Spleen (tissue), 11 donors: ENCODE measurements at regions not wholly inside any gene's neighbourhood (a gene's known extent, or its start where the extent isn't known, plus 50 kb on each side); places are given as distances from the start of the nearest gene placed in this dataset.
"Not testable (repeated sequence)": the region's sequence is repeated elsewhere in the genome, so short reads cannot be mapped to it uniquely, and the experiment has no call there.

ENCODE experiments used
- DNase-seq: peaks from one replicate; pipeline ENCODE4 v3.0.0-alpha.2; 2020
- H3K27ac ChIP-seq, 8 donors: fragments of 200-600 bp; sonication (generic) in 7 of 8; 1 replicate in 4 of 8; 2 replicates in 4 of 8; pipeline versions ENCODE4 v1.5.0 to v1.8.0; 2016 to 2021; ENCODE audit warnings: inconsistent platforms in 4 of 8, mild to moderate bottlenecking in 4 of 8, moderate library complexity in 1 of 8
- H3K27me3 ChIP-seq, 7 donors: fragments of 200-600 bp; sonication (generic) in 6 of 7; replicated peaks in 1 of 7; 1 replicate in 4 of 7; 2 replicates in 3 of 7; pipeline versions ENCODE4 v1.5.0 to v1.8.0; 2016 to 2021; ENCODE audit warnings: inconsistent platforms in 3 of 7, mild to moderate bottlenecking in 1 of 7
- H3K36me3 ChIP-seq, 6 donors: fragments of 200-600 bp; sonication (generic) in 5 of 6; 1 replicate in 4 of 6; 2 replicates in 2 of 6; pipeline versions ENCODE4 v1.5.0 to v1.8.0; 2016 to 2021; ENCODE audit warnings: inconsistent platforms in 2 of 6
- H3K4me1 ChIP-seq, 6 donors: fragments of 200-600 bp; sonication (generic) in 5 of 6; 1 replicate in 3 of 6; 2 replicates in 3 of 6; pipeline versions ENCODE4 v1.5.0 to v1.8.0; 2016 to 2021; ENCODE audit warnings: inconsistent platforms in 3 of 6
- H3K4me3 ChIP-seq, 8 donors: fragments of 200-600 bp; sonication (generic) in 7 of 8; 1 replicate in 4 of 8; 2 replicates in 4 of 8; pipeline versions ENCODE4 v1.5.0 to v1.8.0; 2016 to 2021; ENCODE audit warnings: inconsistent platforms in 4 of 8, mild to moderate bottlenecking in 4 of 8, moderate library complexity in 2 of 8
- H3K9me3 ChIP-seq, 8 donors: fragments of 200-600 bp; sonication (generic) in 7 of 8; 1 replicate in 4 of 8; 2 replicates in 4 of 8; pipeline versions ENCODE4 v1.5.0 to v1.8.0; 2016 to 2021; ENCODE audit warnings: inconsistent platforms in 4 of 8
- CTCF ChIP-seq, 11 experiments: fragments of 200-600 bp in 7 of 11; fragments of 450-650 bp in 4 of 11; sonication (generic) in 4 of 11; IDR thresholded peaks in 8 of 11; conservative IDR thresholded peaks in 3 of 11; 1 replicate in 7 of 11; 2 replicates in 4 of 11; pipeline versions ENCODE4 v1.4.0 to v1.8.0; 2016 to 2021; ENCODE audit warnings: antibody characterized with exemption in 11 of 11, inconsistent platforms in 4 of 11, mild to moderate bottlenecking in 1 of 11
- POLR2A ChIP-seq, 3 donors: fragments of 450-650 bp; IDR thresholded peaks; one replicate each; pipeline ENCODE4 v1.5.1; 2017; ENCODE audit warnings: antibody characterized with exemption in 3 of 3, mild to moderate bottlenecking in 1 of 3
- POLR2AphosphoS5 ChIP-seq, 3 donors: sonication (generic); formaldehyde crosslinking; IDR thresholded peaks; one replicate each; pipeline ENCODE4 v1.5.1; 2017; ENCODE audit warnings: antibody characterized with exemption in 3 of 3
- WGBS, 5 donors: extraction: QIAGEN DNeasy Blood & Tissue Kit in 3 of 5; methylation state at CpG; one replicate each; pipeline versions ENCODE4 v1.1.5 to v1.1.7; 2013 to 2018; 5-methylcytosine and 5-hydroxymethylcytosine counted together
- intact Hi-C: fragments of 100-400 bp; cut with DNase I; formaldehyde crosslinking; loops from one replicate; pipeline ENCODE4 v1.15.0; 2023; ENCODE audit warnings: low total_unique reads
- donor health status: healthy with polysubstance abuse.
- donor health status: DM: no; HTN: no; CAD: no; lungs with moderate emphysema.
- donor health status: DM: no; HTN: no; CAD: no.
- donor health status: Bipolar disorder and iron deficiency.
- donor health status: healthy.
- donor health status: DM: no; HTN: no; CAD: no.
- donor health status: DM: yes; HTN: yes; CAD: no.

GRCh38 chr2:138269765-138270164 is 231.8 kb upstream of the SPOPL start:
- no peak overlapping the region for H3K4me3 ChIP-seq
- no peak for TF ChIP-seq POLR2A (IDR thresholded peaks at IDR 0.05)
- TF ChIP-seq POLR2AphosphoS5 (IDR thresholded peaks at IDR 0.05), result no peak
- TF ChIP-seq CTCF (IDR thresholded peaks at IDR 0.05 in 8 of 11, conservative IDR thresholded peaks at IDR 0.05 in 3 of 11), result no peak
- no peaks in the 10 kb centered on the region for H3K4me1 ChIP-seq
- H3K27ac ChIP-seq, result no peak overlapping the region
- WGBS, 5 donors, result 86 to 97% (median 90%) methylated on average over 1 of the region's 1 CpG
- H3K36me3 ChIP-seq, result no peaks in the 10 kb centered on the region
- DNase-seq, result no peak
- intact Hi-C loops, result no loop called here
- peaks cover 0 to under 1% (median 0%) of the 10 kb centered on the region in 8 donors for H3K9me3 ChIP-seq
- H3K27me3 ChIP-seq, result no peaks in the 10 kb centered on the region

- intact Hi-C loops, result no loop called here
- Histone ChIP-seq H3K36me3 (no peaks in the 10 kb centered on the region), H3K27ac (no peak overlapping the region), H3K27me3 (no peaks in the 10 kb centered on the region), H3K9me3 (no peaks in the 10 kb centered on the region), H3K4me1 (no peaks in the 10 kb centered on the region), H3K4me3 (no peak overlapping the region)
- no peak for TF ChIP-seq CTCF (IDR thresholded peaks at IDR 0.05 in 8 of 11, conservative IDR thresholded peaks at IDR 0.05 in 3 of 11)
- TF ChIP-seq POLR2AphosphoS5 (IDR thresholded peaks at IDR 0.05), result no peak
- no peak for TF ChIP-seq POLR2A (IDR thresholded peaks at IDR 0.05)
- DNase-seq, result peak; percentile 9
- WGBS, 5 donors, result 60 to 71% (median 70%) methylated on average over 7 of the region's 7 CpGs
Observed at GRCh38 chr2:138271467-138271866, 230.1 kb upstream of the SPOPL start.

- no peak for DNase-seq
- intact Hi-C loops, result no loop called here
Observed at GRCh38 chr2:138272524-138273195, 228.9 kb upstream of the SPOPL start.

GRCh38 chr2:138273280-138273679 is 228.3 kb upstream of the SPOPL start:
- peak; percentile 45 for DNase-seq
- intact Hi-C loops, H3K27ac ChIP-seq, H3K27me3 ChIP-seq, H3K4me3 ChIP-seq, H3K4me1 ChIP-seq, H3K36me3 ChIP-seq, H3K9me3 ChIP-seq: not testable (repeated sequence)
- 89 to 98% (median 95%) methylated on average over 12 of the region's 12 CpGs for WGBS, 5 donors

More at GRCh38 chr2:138272524-138273195, 228.9 kb upstream of the SPOPL start:
- Histone ChIP-seq H3K4me1 (no peaks in the 10 kb centered on the region), H3K9me3 (no peaks in the 10 kb centered on the region), H3K36me3 (no peaks in the 10 kb centered on the region), H3K27ac (no peak overlapping the region), H3K27me3 (no peaks in the 10 kb centered on the region), H3K4me3 (no peak overlapping the region)
- TF ChIP-seq POLR2A (IDR thresholded peaks at IDR 0.05) (no peak), CTCF (IDR thresholded peaks at IDR 0.05 in 8 of 11, conservative IDR thresholded peaks at IDR 0.05 in 3 of 11) (no peak), POLR2AphosphoS5 (IDR thresholded peaks at IDR 0.05) (no peak)
- WGBS, 5 donors, result 88 to 95% (median 91%) methylated on average over 4 of the region's 4 CpGs
